ENCODE measurements at regions not wholly inside any gene's neighbourhood (a gene's known extent, or its start where the extent isn't known, plus 50 kb on each side); places are given as distances from the start of the nearest gene placed in this dataset.

DNA sequence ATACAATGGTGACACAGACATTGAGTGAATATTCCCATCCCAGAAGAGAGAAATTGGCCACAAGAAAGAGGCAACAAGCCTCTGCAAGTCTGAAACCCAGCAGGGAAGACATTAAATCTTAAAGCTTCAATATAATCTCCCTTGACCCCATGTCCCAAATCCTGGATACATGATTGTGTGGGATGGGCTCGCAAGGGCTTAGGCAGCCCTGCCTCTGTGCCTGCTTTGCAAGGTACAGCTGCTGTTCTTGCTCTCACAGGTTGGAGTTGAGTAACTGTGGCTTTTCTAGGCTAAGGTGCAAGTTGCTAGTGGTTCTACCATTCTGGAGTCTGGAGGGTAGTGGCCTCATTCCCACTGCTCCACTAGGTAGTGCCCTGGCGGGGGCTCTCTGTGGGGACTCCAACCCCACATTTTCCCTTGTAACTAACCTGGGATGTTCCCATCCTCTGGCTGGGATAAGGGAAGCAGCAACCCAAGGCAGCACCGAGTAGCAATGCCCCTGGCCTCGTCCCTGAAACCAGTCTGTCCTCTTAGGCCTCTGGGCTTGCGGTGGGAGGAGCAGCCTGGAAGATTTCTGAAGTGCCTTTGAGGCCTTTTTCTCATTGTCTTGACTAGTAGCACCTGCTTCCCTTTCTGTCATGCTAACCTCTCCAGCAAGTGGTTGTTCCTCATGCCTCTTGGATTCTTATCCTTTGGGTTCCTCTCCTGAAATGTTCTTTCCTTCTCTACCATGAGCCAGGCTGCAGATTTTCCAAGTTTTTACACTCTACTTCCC is 90.0 kb downstream of the FAM174B start:
- no peak for DNase-seq

DNA sequence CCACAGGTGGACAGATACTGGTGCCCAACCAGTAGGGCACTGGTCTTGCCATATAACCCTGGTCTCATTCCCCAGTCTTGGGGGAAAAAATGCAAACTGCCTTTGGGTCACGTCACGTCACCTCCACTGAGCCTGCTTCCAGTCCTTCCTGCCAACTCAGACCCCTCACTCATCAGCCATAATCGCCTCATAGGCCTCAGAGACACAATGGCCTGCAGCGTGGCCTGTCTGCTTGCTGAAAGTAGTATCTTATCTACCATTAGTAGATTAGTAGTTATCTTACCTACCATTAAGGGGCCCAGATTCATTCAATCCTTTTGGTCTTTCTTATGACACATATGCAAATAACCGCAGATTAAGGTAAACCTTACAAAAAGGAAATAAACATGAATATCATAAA is 93.8 kb downstream of the FAM174B start:
- no peak for DNase-seq

DNA sequence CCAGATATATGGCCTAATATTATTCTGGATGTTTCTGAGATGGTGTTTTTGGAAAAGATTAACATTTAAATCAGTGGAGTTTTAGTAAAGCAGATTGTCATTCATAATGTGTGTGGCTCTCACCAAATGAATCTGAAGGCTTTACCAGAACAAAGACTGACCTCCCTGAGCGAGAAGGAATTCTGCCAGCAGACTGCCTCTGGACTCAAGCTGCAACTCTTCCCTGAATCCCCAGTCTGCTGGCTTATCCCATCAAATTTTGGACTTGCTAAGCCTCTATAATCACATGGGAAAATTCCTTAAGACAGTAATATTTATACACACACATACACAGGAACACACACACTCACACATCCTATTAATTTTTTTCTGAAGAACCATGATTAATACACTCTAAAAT is 102.3 kb downstream of the FAM174B start:
- DNase-seq = no peak

DNA sequence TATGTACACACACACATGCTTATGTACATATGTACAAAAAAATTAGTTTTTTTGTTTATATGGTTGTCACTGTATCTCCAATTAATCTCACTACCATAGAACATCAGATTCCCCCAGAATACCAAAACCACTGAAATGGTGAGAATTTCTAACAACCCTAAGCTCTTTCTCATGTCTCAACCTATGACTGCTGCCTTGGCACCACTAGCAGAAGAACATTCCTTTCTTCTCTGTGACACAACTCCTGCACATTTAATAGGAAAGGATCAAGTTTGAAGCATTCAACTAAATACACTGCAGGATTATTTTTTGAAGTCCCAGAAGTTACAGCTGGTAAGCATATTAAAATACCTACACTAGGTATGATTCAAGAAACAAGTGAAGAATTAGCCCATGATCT is 109.6 kb downstream of the FAM174B start:
- DNase-seq = no peak

DNA sequence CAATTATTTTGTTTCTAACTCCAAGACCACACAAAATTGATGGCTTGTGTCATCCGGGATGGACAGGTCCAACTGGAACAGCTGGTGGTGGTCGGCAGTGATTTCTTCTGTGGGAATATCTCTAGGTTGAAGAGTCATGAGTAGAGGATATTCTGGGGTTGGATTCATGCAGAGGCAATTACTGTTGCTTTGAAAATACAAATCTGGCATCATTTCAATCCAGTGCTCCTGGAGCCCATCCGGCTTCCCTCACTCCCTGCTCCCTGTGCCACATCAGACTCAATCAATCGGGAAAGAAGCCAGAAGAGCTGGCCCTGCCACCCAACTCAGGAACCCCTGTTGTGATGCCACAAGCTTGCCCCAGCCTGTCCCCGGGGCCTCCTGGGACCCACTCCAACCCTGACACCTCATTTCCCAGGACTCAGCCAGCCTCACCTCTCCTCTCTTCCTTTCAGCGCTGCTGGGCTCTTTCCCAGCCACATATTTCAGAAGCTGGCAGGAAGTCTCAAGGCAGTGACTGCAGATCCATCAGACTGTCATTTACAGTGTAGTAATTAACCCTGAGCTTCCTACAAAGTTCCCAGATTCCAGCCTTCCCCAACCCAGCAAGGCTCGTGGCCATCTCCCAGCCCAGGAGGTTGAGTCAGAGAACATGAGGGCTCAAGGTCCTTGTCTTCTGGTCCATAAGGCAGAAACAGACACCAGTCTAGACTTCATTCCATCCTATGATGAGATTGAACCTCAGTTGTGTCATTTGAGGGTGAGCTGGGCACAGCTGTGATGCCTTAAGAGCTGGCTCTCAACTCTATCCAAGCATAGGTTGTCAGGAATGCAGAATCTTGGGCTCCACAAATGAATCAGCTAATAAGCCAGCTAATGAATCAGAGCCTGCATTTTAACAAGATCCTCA is 114.0 kb downstream of the FAM174B start:
- DNase-seq = no peak

DNA sequence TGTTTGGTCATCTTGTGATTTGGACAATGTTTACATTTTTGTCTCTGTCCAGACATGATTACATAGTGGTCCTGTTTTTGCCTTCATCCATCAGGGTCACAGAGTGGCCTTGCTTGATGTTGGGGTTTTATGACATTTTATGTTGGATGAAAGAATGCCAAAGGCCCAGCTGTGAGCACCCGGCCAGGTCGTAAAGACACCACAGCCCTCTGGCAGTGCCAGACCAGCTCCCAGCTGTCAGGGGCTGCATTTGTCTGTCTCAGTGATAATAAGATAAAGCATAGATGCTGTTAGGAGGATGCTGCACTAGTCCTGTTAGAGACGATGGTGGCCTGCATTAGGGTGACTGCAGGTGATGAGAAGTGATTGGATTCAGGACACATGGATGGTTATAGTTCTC is 117.5 kb downstream of the FAM174B start:
- DNase-seq = no peak

DNA sequence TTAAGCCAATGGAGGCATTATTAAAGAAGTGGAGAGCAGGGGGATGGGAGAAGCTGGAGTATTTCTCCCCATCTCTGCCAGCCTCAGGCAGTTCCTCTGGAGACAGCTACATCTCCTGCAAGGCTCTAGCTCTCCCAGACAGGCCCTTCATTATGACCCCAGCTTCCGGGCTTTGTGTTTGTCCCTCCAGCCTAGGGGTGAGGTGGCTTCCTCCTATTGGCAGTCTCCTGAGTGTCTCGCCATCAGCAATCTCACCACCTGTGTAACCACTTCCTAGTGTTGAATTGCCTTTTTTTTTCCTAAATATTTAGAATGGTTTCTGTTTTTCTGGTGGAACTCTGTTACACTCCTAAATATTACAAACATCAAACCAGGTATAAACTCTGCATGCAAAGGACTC is 122.3 kb downstream of the FAM174B start:
- DNase-seq = no peak

DNA sequence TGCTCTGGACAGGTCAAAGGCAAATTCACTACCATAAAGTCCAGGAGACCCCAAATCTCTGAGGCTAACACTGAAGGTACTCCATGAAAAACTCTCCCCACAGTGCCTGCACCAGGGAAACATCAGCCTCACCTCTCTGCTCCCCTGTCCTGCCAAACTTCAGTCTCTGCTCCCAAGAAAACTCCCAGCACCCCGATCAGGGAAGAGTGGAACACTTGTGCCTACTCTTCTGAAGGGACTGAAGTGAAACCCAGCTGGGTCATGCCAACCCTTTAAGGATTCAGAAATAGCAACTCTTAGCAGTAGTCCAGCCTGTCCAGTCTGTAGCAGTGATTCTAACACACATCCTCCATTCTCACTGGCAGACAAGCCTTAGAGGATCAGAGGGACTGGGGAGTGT is 124.2 kb downstream of the FAM174B start:
- DNase-seq = no peak

DNA sequence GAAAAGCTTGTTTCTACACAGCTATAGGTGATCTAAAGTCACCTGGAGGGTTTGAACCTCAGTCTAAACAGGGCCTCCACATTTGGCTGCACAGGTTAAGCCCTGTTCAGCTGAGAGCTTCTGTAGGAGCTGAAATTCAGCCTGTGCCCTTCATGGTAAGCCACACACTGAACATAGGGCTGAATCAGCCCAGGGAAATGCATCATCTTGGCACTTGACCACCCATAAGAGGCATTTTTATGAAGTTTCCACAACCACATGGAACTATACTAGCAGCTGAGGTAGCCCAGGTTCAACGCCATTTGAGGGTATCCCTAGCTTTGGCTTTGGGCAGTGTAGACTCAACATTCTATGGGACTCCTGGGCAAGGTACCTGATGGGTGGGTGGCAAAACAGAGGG is 126.8 kb downstream of the FAM174B start:
- DNase-seq = no peak

DNA sequence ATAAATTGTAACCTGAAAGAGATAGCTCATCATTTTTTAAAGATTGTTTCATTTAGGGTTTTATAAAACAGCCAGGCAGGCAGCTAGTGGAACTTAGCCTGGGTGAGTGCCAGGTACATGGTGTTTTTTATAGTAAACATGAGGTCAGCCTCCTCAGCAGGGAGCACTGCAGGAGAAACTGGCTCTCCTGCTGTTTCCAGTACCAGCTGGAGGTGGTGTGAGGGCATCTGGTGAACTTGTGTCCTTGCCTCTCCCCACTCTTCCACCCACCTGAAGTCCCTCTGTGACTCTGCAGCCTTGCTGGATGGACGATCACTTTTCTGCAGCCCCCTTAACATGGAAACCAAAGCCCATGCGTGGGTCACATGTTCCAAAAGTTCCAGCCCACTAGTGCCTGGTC is 128.4 kb downstream of the FAM174B start:
- DNase-seq = no peak

DNA sequence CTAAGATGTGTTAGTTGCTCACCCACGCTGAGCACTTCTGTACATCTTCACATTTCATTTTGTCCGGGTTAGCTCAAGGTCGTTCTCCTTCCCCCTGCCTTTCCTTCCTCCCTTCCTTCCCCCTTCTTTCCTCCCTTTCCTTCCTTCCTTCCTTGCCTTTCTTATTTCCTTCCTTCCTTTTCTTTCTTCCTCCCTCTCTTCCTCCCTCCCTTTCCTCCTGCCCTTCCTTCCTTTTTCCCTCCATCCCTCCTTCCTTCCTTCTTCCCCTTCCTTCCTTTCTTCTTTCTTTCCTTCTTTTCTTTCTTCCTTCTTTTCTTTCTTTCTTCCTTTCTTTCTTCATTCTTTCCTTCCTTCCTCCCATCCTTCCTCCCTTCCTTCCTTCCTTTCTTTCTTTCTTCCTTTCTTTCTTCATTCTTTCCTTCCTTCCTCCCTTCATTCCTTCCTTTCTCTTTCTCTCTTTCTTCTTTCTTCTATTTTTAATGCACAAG is 129.8 kb downstream of the FAM174B start:
- no peak for DNase-seq

DNA sequence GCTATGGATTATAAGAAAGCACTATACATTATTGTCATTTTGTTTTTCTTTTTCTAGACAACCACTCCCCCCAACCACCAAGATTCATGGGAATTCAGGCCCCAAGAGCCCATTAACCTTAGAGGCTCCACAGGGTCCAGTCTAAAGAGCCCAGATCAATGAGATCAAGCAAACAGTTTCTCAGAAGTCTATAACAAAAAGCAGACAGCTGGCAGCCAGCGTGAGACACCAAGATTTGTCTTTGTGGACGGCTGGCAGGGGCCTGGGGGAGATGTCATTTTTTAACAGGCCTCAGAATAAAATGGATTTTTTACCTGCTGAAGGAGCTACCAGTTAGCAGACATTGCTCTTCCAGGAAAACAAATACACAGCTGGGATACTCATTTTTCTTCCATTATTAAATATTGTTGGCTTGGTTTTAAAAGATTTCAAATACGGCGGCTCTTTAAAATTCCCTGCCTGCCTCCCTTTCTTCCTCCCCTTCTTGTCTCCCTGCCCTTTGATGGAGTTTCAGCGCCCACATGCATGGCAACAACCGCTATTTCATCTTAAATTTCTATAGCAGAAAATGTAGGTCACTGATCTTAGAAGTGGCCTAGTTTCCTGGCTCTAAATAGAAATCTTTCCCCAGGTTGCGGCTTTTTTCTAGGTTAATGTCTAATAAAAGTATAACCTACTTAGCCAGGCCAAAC is 130.6 kb downstream of the FAM174B start:
- no peak for DNase-seq

DNA sequence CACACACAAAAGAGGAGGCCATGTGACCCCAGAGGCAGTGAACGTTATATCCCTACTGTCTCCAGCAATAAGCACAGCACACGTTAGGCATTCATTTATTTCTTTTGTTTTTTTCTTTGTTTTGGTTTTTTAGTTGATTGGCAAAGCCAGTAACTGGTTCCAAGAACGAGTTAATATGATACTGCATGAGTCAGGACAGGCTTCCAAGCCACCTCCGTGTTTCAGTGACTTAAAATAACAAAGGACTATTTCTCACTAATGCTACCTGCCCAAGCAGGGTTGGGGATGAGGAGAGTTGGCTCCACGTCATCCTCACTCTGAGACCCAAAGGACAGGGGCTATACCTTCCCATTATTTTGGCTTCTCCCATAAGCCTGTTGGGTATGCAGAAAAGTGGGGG is 130.5 kb downstream of the ST8SIA2 start:
- DNase-seq = no peak

DNA sequence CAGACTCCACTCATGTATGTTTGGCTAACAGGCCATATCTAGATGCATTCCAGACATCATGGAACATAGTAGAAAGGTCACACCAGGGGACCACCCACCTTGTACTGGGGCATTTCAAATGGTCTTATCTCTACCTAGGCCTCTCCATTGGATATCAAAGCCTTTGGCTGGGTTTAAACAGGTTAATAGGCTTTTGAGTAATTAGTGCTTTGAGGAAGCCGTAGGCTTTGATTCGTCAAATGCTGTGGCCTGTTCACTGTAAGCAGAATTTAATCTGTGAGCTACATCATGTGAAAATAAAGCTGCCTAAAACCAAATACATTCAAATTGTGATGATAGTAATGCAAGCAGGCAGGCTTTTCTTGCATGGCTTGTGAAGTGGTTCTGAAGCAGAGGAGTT is 129.5 kb downstream of the ST8SIA2 start:
- DNase-seq = no peak

DNA sequence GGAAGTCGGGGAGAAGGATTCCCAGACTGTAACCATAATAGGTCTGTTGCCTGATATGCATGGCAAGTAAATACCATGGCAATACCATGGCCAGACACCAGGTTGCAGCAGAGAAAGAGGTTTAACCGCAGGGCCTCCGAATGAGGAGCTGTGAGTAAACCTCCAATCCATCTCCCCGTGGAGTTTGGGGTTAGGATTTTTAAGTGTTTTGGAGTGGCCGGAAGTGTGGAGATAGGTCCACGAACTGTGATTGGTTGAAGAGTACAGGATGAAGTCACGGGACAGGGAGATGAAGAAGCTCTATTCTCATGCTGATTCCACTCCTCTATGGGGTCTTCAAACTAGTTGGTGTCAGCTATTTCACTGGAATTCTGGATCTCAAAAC is 127.9 kb downstream of the ST8SIA2 start:
- peak; percentile 3 to 36 for DNase-seq

DNA sequence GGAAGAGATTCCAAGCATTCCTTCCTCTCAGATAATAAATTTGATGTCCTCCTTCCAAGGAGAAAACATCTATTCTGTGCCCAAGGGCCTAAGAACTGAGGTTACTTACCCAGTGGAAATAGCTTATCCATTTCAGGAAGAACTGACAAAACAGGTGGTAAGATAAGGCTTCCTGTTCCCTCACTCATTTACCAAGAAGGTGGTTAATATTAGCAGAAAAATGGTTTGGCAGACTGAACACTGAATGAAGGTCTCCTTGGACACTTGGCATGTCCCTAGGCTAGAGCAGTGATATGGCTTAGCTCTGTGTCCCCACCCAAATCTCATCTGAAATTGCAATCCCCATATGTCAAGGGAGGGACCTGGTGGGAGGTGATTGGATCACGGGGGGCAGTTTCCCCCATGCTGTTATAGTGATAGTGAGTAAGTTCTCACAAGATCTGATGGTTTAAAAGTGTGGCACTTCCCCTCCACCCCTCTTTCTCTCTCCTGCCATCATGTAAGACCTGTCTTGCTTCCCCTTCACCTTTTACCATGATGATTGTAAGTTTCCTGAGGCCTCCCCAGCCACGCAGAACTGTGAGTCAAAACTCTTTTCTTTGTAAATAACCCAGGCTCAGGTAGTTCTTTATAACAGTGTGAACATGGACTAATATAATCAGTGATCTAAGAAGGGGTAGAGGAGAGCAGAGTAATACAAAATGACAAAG is 127.4 kb downstream of the ST8SIA2 start:
- DNase-seq = no peak

DNA sequence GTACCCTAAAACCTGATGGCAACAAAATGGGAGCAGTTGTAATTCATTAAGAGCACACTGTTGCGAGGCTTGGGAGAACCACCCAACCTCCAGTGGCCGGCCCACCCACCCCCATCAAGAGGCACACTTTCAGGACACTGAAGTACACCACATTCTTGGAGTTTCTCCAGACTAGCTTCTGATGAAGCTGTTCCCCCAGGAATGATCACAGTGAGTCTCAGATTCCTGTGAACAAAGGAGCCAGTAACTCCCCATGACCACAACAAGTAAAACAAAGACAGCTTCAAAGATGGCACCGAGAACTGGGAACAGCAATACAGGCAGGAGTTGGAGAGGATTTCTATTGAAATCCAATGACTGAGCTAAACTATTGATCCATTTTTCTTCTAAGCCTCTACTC is 126.0 kb downstream of the ST8SIA2 start:
- DNase-seq = no peak

All from CD4-positive, alpha-beta T cell treated with Interleukin-1 beta for 1 hour (primary cell).